ENCODE measurements at regions not wholly inside any gene's neighbourhood (a gene's known extent, or its start where the extent isn't known, plus 50 kb on each side); places are given as distances from the start of the nearest gene placed in this dataset.

DNA sequence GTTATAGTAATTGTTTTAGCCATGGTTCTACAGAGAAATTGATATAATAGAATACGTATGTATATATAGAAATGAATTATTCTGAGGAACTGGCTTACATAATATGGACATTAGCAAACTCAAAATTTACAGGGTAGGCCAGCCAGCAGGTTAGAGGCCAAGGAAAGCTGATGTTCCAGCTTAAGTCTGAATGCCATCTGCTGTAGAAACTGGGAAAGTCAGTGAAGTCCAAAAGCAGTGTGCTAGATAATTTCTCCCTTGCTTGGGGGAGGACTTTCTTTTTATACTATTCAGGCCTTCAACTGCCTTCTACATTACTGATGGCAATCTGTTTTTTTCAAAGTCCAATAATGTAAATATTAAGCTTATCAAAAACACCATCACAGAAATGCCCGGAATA, 1174.7 kb downstream of the ZPLD1 start:
- no peak for TF ChIP-seq POLR2AphosphoS5 (IDR thresholded peaks at IDR 0.05)
- TF ChIP-seq, protein P1, sequence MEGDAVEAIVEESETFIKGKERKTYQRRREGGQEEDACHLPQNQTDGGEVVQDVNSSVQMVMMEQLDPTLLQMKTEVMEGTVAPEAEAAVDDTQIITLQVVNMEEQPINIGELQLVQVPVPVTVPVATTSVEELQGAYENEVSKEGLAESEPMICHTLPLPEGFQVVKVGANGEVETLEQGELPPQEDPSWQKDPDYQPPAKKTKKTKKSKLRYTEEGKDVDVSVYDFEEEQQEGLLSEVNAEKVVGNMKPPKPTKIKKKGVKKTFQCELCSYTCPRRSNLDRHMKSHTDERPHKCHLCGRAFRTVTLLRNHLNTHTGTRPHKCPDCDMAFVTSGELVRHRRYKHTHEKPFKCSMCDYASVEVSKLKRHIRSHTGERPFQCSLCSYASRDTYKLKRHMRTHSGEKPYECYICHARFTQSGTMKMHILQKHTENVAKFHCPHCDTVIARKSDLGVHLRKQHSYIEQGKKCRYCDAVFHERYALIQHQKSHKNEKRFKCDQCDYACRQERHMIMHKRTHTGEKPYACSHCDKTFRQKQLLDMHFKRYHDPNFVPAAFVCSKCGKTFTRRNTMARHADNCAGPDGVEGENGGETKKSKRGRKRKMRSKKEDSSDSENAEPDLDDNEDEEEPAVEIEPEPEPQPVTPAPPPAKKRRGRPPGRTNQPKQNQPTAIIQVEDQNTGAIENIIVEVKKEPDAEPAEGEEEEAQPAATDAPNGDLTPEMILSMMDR (IDR thresholded peaks at IDR 0.05; ENCODE audit: poor library complexity, severe bottlenecking) = no peak
- TF ChIP-seq, protein P2, sequence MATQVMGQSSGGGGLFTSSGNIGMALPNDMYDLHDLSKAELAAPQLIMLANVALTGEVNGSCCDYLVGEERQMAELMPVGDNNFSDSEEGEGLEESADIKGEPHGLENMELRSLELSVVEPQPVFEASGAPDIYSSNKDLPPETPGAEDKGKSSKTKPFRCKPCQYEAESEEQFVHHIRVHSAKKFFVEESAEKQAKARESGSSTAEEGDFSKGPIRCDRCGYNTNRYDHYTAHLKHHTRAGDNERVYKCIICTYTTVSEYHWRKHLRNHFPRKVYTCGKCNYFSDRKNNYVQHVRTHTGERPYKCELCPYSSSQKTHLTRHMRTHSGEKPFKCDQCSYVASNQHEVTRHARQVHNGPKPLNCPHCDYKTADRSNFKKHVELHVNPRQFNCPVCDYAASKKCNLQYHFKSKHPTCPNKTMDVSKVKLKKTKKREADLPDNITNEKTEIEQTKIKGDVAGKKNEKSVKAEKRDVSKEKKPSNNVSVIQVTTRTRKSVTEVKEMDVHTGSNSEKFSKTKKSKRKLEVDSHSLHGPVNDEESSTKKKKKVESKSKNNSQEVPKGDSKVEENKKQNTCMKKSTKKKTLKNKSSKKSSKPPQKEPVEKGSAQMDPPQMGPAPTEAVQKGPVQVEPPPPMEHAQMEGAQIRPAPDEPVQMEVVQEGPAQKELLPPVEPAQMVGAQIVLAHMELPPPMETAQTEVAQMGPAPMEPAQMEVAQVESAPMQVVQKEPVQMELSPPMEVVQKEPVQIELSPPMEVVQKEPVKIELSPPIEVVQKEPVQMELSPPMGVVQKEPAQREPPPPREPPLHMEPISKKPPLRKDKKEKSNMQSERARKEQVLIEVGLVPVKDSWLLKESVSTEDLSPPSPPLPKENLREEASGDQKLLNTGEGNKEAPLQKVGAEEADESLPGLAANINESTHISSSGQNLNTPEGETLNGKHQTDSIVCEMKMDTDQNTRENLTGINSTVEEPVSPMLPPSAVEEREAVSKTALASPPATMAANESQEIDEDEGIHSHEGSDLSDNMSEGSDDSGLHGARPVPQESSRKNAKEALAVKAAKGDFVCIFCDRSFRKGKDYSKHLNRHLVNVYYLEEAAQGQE (IDR thresholded peaks at IDR 0.05; ENCODE audit: borderline replicate concordance) = no peak
- no peak for TF ChIP-seq EZH2 (IDR thresholded peaks at IDR 0.05; ENCODE audit: borderline replicate concordance, insufficient read depth, low read length, poor library complexity, severe bottlenecking)
- TF ChIP-seq EP300 (conservative IDR thresholded peaks at IDR 0.05; ENCODE audit: poor library complexity, severe bottlenecking) = no peak
- TF ChIP-seq TAF1 (IDR thresholded peaks at IDR 0.05; ENCODE audit: low read depth) = no peak
- TF ChIP-seq RAD21 (conservative IDR thresholded peaks at IDR 0.05) = no peak
